ENCODE measurements at regions not wholly inside any gene's neighbourhood (a gene's known extent, or its start where the extent isn't known, plus 50 kb on each side); places are given as distances from the start of the nearest gene placed in this dataset.

GRCh38 chr2:59391896-59392295 is 1150.8 kb upstream of the FANCL start:
- TF ChIP-seq SP1 (IDR thresholded peaks at IDR 0.05) (no peak), TARDBP (IDR thresholded peaks at IDR 0.05) (no peak), CTBP1 (IDR thresholded peaks at IDR 0.05; ENCODE audit: borderline replicate concordance) (no peak), ARNT (IDR thresholded peaks at IDR 0.05) (no peak), FOXA1 (IDR thresholded peaks at IDR 0.05) (no peak), SUZ12 (IDR thresholded peaks at IDR 0.05) (no peak), FOXK2 (IDR thresholded peaks at IDR 0.05) (no peak), LEF1 (IDR thresholded peaks at IDR 0.05; ENCODE audit: borderline replicate concordance) (no peak), ELF4 (IDR thresholded peaks at IDR 0.05) (no peak)
- no peak for DNase-seq (ENCODE audit: extremely low spot score)
- ChIA-PET CTCF (interaction anchor here (0.6 kb wide), 1 partner anchor 367 kb away, joined by 3 read pairs; no protein-coding TSS in a partner anchor), POLR2A (no interaction called here)

- DNase-seq (ENCODE audit: extremely low spot score) = no peak
- TF ChIP-seq NFRKB (IDR thresholded peaks at IDR 0.05) (no peak), HDGF (IDR thresholded peaks at IDR 0.05; ENCODE audit: borderline replicate concordance) (no peak), FOXK2 (IDR thresholded peaks at IDR 0.05) (no peak), SP1 (IDR thresholded peaks at IDR 0.05) (no peak), PKNOX1 (IDR thresholded peaks at IDR 0.05) (no peak)
- POLR2A ChIA-PET = no interaction called here
- CTCF ChIA-PET = no interaction called here
These were observed 1149.5 kb upstream of the FANCL start for GRCh38 chr2:59390581-59390980.

GRCh38 chr2:59389240-59389639 is 1148.1 kb upstream of the FANCL start:
- CTCF ChIA-PET = interaction anchor here (0.6 kb wide), 1 partner anchor 16 kb away, joined by 7 read pairs; no protein-coding TSS in a partner anchor
- TF ChIP-seq ELF4 (IDR thresholded peaks at IDR 0.05) (no peak), TARDBP (IDR thresholded peaks at IDR 0.05) (no peak), ARNT (IDR thresholded peaks at IDR 0.05) (no peak), SP1 (IDR thresholded peaks at IDR 0.05) (no peak), SUZ12 (IDR thresholded peaks at IDR 0.05) (no peak), PKNOX1 (IDR thresholded peaks at IDR 0.05) (no peak), CTBP1 (IDR thresholded peaks at IDR 0.05; ENCODE audit: borderline replicate concordance) (no peak), BHLHE40 (IDR thresholded peaks at IDR 0.05; ENCODE audit: borderline replicate concordance) (no peak), HDGF (IDR thresholded peaks at IDR 0.05; ENCODE audit: borderline replicate concordance) (no peak), L3MBTL2 (conservative IDR thresholded peaks at IDR 0.05) (no peak), FOXA1 (IDR thresholded peaks at IDR 0.05) (no peak), ZNF384 (IDR thresholded peaks at IDR 0.05) (no peak), NFRKB (IDR thresholded peaks at IDR 0.05) (no peak), FOXK2 (IDR thresholded peaks at IDR 0.05) (no peak)
- no peak for DNase-seq (ENCODE audit: extremely low spot score)
- POLR2A ChIA-PET = no interaction called here

DNA sequence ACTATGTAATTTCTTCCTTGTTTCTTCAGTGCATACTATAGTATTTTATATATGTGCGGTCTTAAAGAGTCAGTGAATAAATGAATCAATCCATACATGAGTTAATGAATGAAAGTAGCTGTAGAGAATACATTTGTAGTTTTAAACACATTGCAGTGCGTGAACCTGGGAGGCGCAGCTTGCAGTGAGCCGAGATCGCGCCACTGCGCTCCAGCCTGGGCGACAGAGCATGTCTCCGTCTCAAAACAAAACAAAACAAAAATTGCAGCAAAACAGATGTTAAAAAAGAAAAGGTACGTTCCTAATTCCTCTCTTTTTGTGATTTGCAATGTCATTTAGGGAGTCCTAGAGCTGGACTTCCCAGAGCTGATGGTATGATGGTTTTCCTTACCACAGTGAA is 1144.8 kb upstream of the FANCL start:
- TF ChIP-seq FOXA1 (IDR thresholded peaks at IDR 0.05) = no peak
- TF ChIP-seq CTBP1 (IDR thresholded peaks at IDR 0.05; ENCODE audit: borderline replicate concordance) = no peak
- TF ChIP-seq NFRKB (IDR thresholded peaks at IDR 0.05) = no peak
- no peak for TF ChIP-seq LEF1 (IDR thresholded peaks at IDR 0.05; ENCODE audit: borderline replicate concordance)
- no peak for TF ChIP-seq BHLHE40 (IDR thresholded peaks at IDR 0.05; ENCODE audit: borderline replicate concordance)
- TF ChIP-seq SP1 (IDR thresholded peaks at IDR 0.05) = no peak
- no peak for TF ChIP-seq ARNT (IDR thresholded peaks at IDR 0.05)
- TF ChIP-seq FOXK2 (IDR thresholded peaks at IDR 0.05) = no peak
- no peak for TF ChIP-seq L3MBTL2 (conservative IDR thresholded peaks at IDR 0.05)
- TF ChIP-seq ELF4 (IDR thresholded peaks at IDR 0.05) = no peak
- TF ChIP-seq ZNF384 (IDR thresholded peaks at IDR 0.05) = no peak
- TF ChIP-seq SUZ12 (IDR thresholded peaks at IDR 0.05) = no peak
- no peak for TF ChIP-seq TARDBP (IDR thresholded peaks at IDR 0.05)
- no peak for TF ChIP-seq HDGF (IDR thresholded peaks at IDR 0.05; ENCODE audit: borderline replicate concordance)
- TF ChIP-seq FOXM1 (IDR thresholded peaks at IDR 0.05; ENCODE audit: borderline replicate concordance) = no peak
- TF ChIP-seq PKNOX1 (IDR thresholded peaks at IDR 0.05) = no peak
- ChIA-PET CTCF (no interaction called here), POLR2A (no interaction called here)
- DNase-seq (ENCODE audit: extremely low spot score) = no peak

GRCh38 chr2:59383473-59383872 is 1142.3 kb upstream of the FANCL start:
- POLR2A ChIA-PET = no interaction called here
- CTCF ChIA-PET = interaction anchor here (0.8 kb wide), 1 partner anchor 1177 kb away, joined by 4 read pairs; no protein-coding TSS in a partner anchor
- DNase-seq (ENCODE audit: extremely low spot score) = peak; percentile 10
- TF ChIP-seq FOXK2 (IDR thresholded peaks at IDR 0.05) = no peak
- TF ChIP-seq PKNOX1 (IDR thresholded peaks at IDR 0.05) = no peak
- TF ChIP-seq NFRKB (IDR thresholded peaks at IDR 0.05) = no peak
- TF ChIP-seq LEF1 (IDR thresholded peaks at IDR 0.05; ENCODE audit: borderline replicate concordance) = no peak
- no peak for TF ChIP-seq FOXA1 (IDR thresholded peaks at IDR 0.05)
- no peak for TF ChIP-seq ELF4 (IDR thresholded peaks at IDR 0.05)
- no peak for TF ChIP-seq CTBP1 (IDR thresholded peaks at IDR 0.05; ENCODE audit: borderline replicate concordance)
- TF ChIP-seq HDGF (IDR thresholded peaks at IDR 0.05; ENCODE audit: borderline replicate concordance) = no peak
- TF ChIP-seq SP1 (IDR thresholded peaks at IDR 0.05) = no peak
- no peak for TF ChIP-seq L3MBTL2 (conservative IDR thresholded peaks at IDR 0.05)

DNA sequence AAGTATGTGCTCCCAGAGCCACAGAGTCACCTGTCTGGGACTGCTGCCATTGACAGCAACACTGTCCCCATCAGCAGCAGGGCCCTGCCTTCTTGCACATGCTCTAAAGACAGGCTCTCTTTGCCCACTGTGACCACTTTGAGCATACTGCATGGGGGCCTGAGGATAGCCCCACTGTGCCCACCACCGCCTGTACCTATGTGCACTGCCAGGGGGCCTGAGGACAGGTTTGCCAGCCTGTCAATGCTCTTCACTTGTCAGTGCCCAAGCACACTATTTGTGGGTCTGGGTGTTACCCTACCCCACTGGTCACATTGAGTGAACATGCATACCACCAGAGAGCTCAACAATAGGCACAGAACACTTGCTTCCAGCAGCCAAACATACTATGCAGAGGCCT is 1137.0 kb upstream of the FANCL start:
- ChIA-PET CTCF (no interaction called here), POLR2A (no interaction called here)
- TF ChIP-seq FOXA1 (IDR thresholded peaks at IDR 0.05) (no peak), NFRKB (IDR thresholded peaks at IDR 0.05) (no peak), FOXK2 (IDR thresholded peaks at IDR 0.05) (no peak), LEF1 (IDR thresholded peaks at IDR 0.05; ENCODE audit: borderline replicate concordance) (no peak), CTBP1 (IDR thresholded peaks at IDR 0.05; ENCODE audit: borderline replicate concordance) (no peak), BHLHE40 (IDR thresholded peaks at IDR 0.05; ENCODE audit: borderline replicate concordance) (no peak), ZNF384 (IDR thresholded peaks at IDR 0.05) (no peak), HDGF (IDR thresholded peaks at IDR 0.05; ENCODE audit: borderline replicate concordance) (no peak), TARDBP (IDR thresholded peaks at IDR 0.05) (no peak), PKNOX1 (IDR thresholded peaks at IDR 0.05) (no peak), SP1 (IDR thresholded peaks at IDR 0.05) (no peak), ARNT (IDR thresholded peaks at IDR 0.05) (no peak), L3MBTL2 (conservative IDR thresholded peaks at IDR 0.05) (no peak), FOXM1 (IDR thresholded peaks at IDR 0.05; ENCODE audit: borderline replicate concordance) (no peak), ELF4 (IDR thresholded peaks at IDR 0.05) (no peak), SUZ12 (IDR thresholded peaks at IDR 0.05) (no peak)
- no peak for DNase-seq (ENCODE audit: extremely low spot score)

All from HEK293T (cell line).